CD4-positive, alpha-beta T cell (primary cell): ENCODE measurements at regions not wholly inside any gene's neighbourhood (a gene's known extent, or its start where the extent isn't known, plus 50 kb on each side); places are given as distances from the start of the nearest gene placed in this dataset.

Experiments
- ATAC-seq: fragments of 200-7000 bp; cut with Tn5 transposase; one replicate; pipeline ENCODE4 v1.10.0; 2022; ENCODE audit warnings: mild to moderate bottlenecking; ENCODE audit not compliant: poor library complexity
- CTCF ChIA-PET: fragments of 350-600 bp; sonication (Branson Sonifier 250); formaldehyde crosslinking; loops from one replicate; lab custom pipeline; 2021; ENCODE audit warnings: antibody characterized with exemption, inconsistent platforms; lab: Charles Lee
- POLR2A ChIA-PET: fragments of 350-600 bp; sonication (Branson Sonifier 250); formaldehyde crosslinking; loops from one replicate; lab custom pipeline; 2021; ENCODE audit warnings: antibody characterized with exemption, inconsistent platforms; lab: Charles Lee
- DNase-seq, 14 experiments: peaks; one replicate each; pipeline ENCODE4 v3.0.0-alpha.2; 2013 to 2020; ENCODE audit warnings: mixed read lengths in 2 of 14
- H3K27ac ChIP-seq, 2 donors: one replicate each; pipeline versions ENCODE4 v1.5.1 to v1.7.0; 2013; ENCODE audit warnings: low read length in 2 of 2, low read depth in 1 of 2, mild to moderate bottlenecking in 1 of 2
- H3K27me3 ChIP-seq, 2 experiments: 1 replicate in 1 of 2; 2 replicates in 1 of 2; pipeline versions ENCODE4 v1.6.1 to v1.7.0; 2013; ENCODE audit warnings: low read length in 2 of 2, control low read depth in 1 of 2, mild to moderate bottlenecking in 1 of 2, moderate library complexity in 1 of 2; ENCODE audit not compliant: insufficient read depth in 2 of 2, control insufficient read depth in 1 of 2
- H3K36me3 ChIP-seq: one replicate; pipeline ENCODE4 v1.6.1; 2013; ENCODE audit warnings: low read length, control low read depth; ENCODE audit not compliant: insufficient read depth
- H3K4me1 ChIP-seq: one replicate; pipeline ENCODE4 v1.6.1; 2013; ENCODE audit warnings: low read length, control low read depth; ENCODE audit not compliant: insufficient read depth
- H3K4me3 ChIP-seq: one replicate; pipeline ENCODE4 v1.5.1; 2013; ENCODE audit warnings: mild to moderate bottlenecking, low read length, moderate library complexity
- H3K9me3 ChIP-seq, 2 experiments: 1 replicate in 1 of 2; 2 replicates in 1 of 2; pipeline versions ENCODE4 v1.6.1 to v1.7.0; 2013; ENCODE audit warnings: low read length in 2 of 2, mild to moderate bottlenecking in 2 of 2, control low read depth in 1 of 2, moderate library complexity in 1 of 2; ENCODE audit not compliant: control insufficient read depth in 1 of 2, insufficient read depth in 1 of 2
- H3K27ac Mint-ChIP-seq: one replicate; pipeline ENCODE4 v1.8.0; 2020; ENCODE audit warnings: mixed read lengths
- H3K27me3 Mint-ChIP-seq: one replicate; pipeline ENCODE4 v1.8.0; 2021; ENCODE audit warnings: mixed read lengths
- H3K36me3 Mint-ChIP-seq: one replicate; pipeline ENCODE4 v1.8.0; 2021; ENCODE audit warnings: low read depth, mixed read lengths
- H3K4me1 Mint-ChIP-seq: one replicate; pipeline ENCODE4 v1.8.0; 2021; ENCODE audit warnings: low read depth, mixed read lengths
- H3K4me3 Mint-ChIP-seq: one replicate; pipeline ENCODE4 v1.8.0; 2020; ENCODE audit warnings: mild to moderate bottlenecking, mixed read lengths
- H3K9me3 Mint-ChIP-seq: one replicate; pipeline ENCODE4 v1.8.0; 2020; ENCODE audit warnings: mixed read lengths
- CTCF ChIP-seq: fragments of 200-600 bp; IDR thresholded peaks from one replicate; pipeline ENCODE4 v1.8.0; 2022; ENCODE audit warnings: antibody characterized with exemption, mild to moderate bottlenecking
- intact Hi-C, 2 experiments: fragments of 100-400 bp; cut with DNase I in 1 of 2; cut with micrococcal nuclease in 1 of 2; formaldehyde crosslinking; loops; one replicate each; pipeline versions ENCODE4 v1.15.1 to v1.9.0; 2023 to 2025; cut with DNase I, micrococcal nuclease

- Histone ChIP-seq H3K9me3 (peaks cover 0 to 3% of the 10 kb centered on the region in 2 experiments), H3K4me1 (no peaks in the 10 kb centered on the region), H3K27ac (no peak overlapping the region), H3K4me3 (no peak overlapping the region), H3K36me3 (no peaks in the 10 kb centered on the region), H3K27me3 (no peaks in the 10 kb centered on the region)
- no peaks in the 10 kb centered on the region for H3K36me3 Mint-ChIP-seq
- TF ChIP-seq CTCF: no peak
- no peaks in the 10 kb centered on the region for H3K4me1 Mint-ChIP-seq
- peaks cover 4% of the 10 kb centered on the region for H3K27me3 Mint-ChIP-seq
- no peaks in the 10 kb centered on the region for H3K9me3 Mint-ChIP-seq
- no peak overlapping the region for H3K4me3 Mint-ChIP-seq
- intact Hi-C loops: no loop called here
- H3K27ac Mint-ChIP-seq: no peak overlapping the region
- CTCF ChIA-PET: no interaction called here
- DNase-seq (no peak), ATAC-seq (no peak)
- POLR2A ChIA-PET: interaction anchor here (0.6 kb wide), 1 partner anchor 11 kb away, joined by 3 read pairs; no protein-coding TSS in a partner anchor
Observed at GRCh38 chr2:67320861-67321587, 76.1 kb upstream of the ETAA1 start.

GRCh38 chr2:67321588-67321903 lies 75.6 kb upstream of the ETAA1 start:
- Mint-ChIP-seq H3K36me3 (no peaks in the 10 kb centered on the region), H3K9me3 (no peaks in the 10 kb centered on the region), H3K4me1 (no peaks in the 10 kb centered on the region), H3K27ac (no peak overlapping the region), H3K27me3 (peaks cover 4% of the 10 kb centered on the region), H3K4me3 (no peak overlapping the region)
- ChIA-PET POLR2A (no interaction called here), CTCF (no interaction called here)
- no peak overlapping the region for H3K4me3 ChIP-seq
- DNase-seq (no peak), ATAC-seq (no peak)
- no peak for TF ChIP-seq CTCF
- H3K9me3 ChIP-seq: no peaks in the 10 kb centered on the region
- no peaks in the 10 kb centered on the region for H3K4me1 ChIP-seq
- H3K27ac ChIP-seq: no peak overlapping the region
- no peaks in the 10 kb centered on the region for H3K36me3 ChIP-seq
- intact Hi-C loops: no loop called here
- no peaks in the 10 kb centered on the region for H3K27me3 ChIP-seq

- H3K9me3 Mint-ChIP-seq: no peaks in the 10 kb centered on the region
Observed at GRCh38 chr2:67322353-67323001, 74.7 kb upstream of the ETAA1 start.

More at GRCh38 chr2:67322353-67323001, 74.7 kb upstream of the ETAA1 start:
- H3K4me3 ChIP-seq: no peak overlapping the region
- H3K9me3 ChIP-seq: no peaks in the 10 kb centered on the region
- H3K4me1 Mint-ChIP-seq: no peaks in the 10 kb centered on the region
- ATAC-seq (no peak), DNase-seq (no peak)
- H3K4me3 Mint-ChIP-seq: no peak overlapping the region
- TF ChIP-seq CTCF: no peak
- H3K27me3 Mint-ChIP-seq: peaks cover 9% of the 10 kb centered on the region
- H3K27ac ChIP-seq: no peak overlapping the region
- ChIA-PET CTCF (no interaction called here), POLR2A (no interaction called here)
- no peaks in the 10 kb centered on the region for H3K36me3 Mint-ChIP-seq
- intact Hi-C loops: no loop called here
- no peak overlapping the region for H3K27ac Mint-ChIP-seq
- no peaks in the 10 kb centered on the region for H3K27me3 ChIP-seq
- no peaks in the 10 kb centered on the region for H3K36me3 ChIP-seq
- H3K4me1 ChIP-seq: no peaks in the 10 kb centered on the region
